Peyer's patch (tissue), 4 donors: ENCODE measurements at regions not wholly inside any gene's neighbourhood (a gene's known extent, or its start where the extent isn't known, plus 50 kb on each side); places are given as distances from the start of the nearest gene placed in this dataset.

Source experiments
- CTCF ChIP-seq, 6 experiments: fragments of 450-650 bp in 4 of 6; fragments of 200-600 bp in 2 of 6; sonication (generic) in 1 of 6; IDR thresholded peaks; one replicate each; pipeline ENCODE4 v1.5.1; 2017 to 2019; ENCODE audit warnings: antibody characterized with exemption in 6 of 6, mild to moderate bottlenecking in 3 of 6, moderate library complexity in 1 of 6
- POLR2A ChIP-seq, 2 donors: fragments of 450-650 bp; IDR thresholded peaks; one replicate each; pipeline ENCODE4 v1.5.1; 2017; ENCODE audit warnings: antibody characterized with exemption in 2 of 2, mild to moderate bottlenecking in 2 of 2, moderate library complexity in 2 of 2

DNA sequence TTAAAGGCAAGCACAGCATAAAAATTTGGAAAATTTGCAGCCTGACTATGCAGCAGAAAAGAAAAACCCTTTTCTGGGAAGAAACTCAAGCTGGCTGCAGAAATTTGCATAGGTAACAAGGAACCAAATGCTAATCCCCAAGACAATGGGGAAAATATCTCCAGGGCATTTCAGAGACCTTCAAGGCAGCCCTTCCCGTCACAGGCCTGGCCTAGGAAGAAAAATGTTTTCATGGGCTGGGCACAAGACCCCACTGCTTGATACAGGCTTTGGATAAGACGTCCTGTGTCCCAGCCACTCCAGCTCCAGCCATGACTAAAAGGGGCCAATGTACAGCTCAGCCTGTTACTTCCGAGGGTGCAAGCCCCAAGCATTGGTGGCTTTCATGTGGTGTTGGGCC lies 717.6 kb downstream of the TDRD15 start:
- no peak for TF ChIP-seq POLR2A (IDR thresholded peaks at IDR 0.05)
- TF ChIP-seq CTCF (IDR thresholded peaks at IDR 0.05) = no peak
